ENCODE measurements at regions not wholly inside any gene's neighbourhood (a gene's known extent, or its start where the extent isn't known, plus 50 kb on each side); places are given as distances from the start of the nearest gene placed in this dataset.

DNA sequence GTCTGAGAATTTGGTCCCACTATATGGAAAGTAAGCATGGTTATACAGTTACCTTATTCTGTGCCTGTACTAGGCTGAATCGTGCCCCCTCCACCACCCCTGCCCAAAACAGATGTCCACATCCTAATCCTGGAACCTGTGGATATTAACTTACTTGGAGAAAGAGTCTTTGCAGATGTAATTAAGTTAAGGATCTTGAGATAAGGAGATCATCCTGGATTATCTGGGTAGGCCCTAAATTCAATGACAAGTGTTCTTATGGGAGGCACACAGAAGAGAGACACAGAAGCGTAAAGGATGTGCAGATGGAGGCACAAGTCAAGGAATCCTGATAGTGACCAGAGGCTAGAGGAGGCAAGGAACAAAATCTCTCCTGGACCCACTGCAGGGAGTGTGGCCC, 116.7 kb upstream of the MAN1A1 start:
- Histone ChIP-seq H3K9me3 (ENCODE audit: insufficient read depth, low read depth, low read length) (no peaks in the 10 kb centered on the region), H3K27me3 (ENCODE audit: insufficient read depth, low read length) (no peaks in the 10 kb centered on the region), H3K36me3 (ENCODE audit: insufficient read depth, low read length) (no peaks in the 10 kb centered on the region), H3K27ac (ENCODE audit: low read depth, low read length) (no peak overlapping the region), H3K4me3 (ENCODE audit: low read length) (no peak overlapping the region), H3K9ac (ENCODE audit: low read depth, low read length) (no peak overlapping the region), H3K4me1 (ENCODE audit: insufficient read depth, low read length) (no peaks in the 10 kb centered on the region; the same call in 1 of the 2 replicates)
- 96% methylated on average over 1 of the region's 2 CpGs for WGBS

DNA sequence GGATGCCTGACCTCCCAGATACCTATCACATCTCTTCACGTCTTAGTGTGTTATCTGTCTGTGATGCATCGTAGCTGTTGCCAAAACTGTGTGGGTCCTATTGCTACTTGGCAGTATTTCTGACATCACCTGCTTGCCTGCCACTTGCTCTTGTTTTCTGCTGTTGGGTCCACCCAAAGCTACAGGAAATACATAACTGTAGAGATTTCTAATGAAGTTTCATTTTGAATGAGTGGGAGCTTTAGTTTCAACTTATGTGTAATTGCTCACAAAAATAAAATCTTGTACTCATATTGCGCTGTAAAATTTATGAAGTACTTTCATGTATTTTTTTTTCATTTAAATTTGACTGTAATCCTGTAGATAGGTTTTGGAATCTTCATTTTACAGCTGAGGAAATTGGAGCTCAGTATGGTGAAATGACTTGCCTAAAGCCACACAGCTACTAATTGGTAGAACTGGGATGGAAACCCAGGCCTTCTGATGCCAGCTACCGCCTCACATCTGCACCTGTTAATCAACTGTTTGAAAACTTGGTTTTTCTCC, 113.6 kb upstream of the MAN1A1 start:
- no peaks in the 10 kb centered on the region for H3K9me3 ChIP-seq (ENCODE audit: insufficient read depth, low read depth, low read length)
- no peaks in the 10 kb centered on the region for H3K36me3 ChIP-seq (ENCODE audit: insufficient read depth, low read length)
- no peaks in the 10 kb centered on the region; the same call in 1 of the 2 replicates for H3K4me1 ChIP-seq (ENCODE audit: insufficient read depth, low read length)
- WGBS, result 100% methylated on average over 3 of the region's 4 CpGs
- H3K9ac ChIP-seq (ENCODE audit: low read depth, low read length), result no peak overlapping the region
- no peaks in the 10 kb centered on the region for H3K27me3 ChIP-seq (ENCODE audit: insufficient read depth, low read length)
- no peak overlapping the region for H3K27ac ChIP-seq (ENCODE audit: low read depth, low read length)
- H3K4me3 ChIP-seq (ENCODE audit: low read length), result no peak overlapping the region

- Histone ChIP-seq H3K36me3 (ENCODE audit: insufficient read depth, low read length) (no peaks in the 10 kb centered on the region), H3K9ac (ENCODE audit: low read depth, low read length) (no peak overlapping the region), H3K9me3 (ENCODE audit: insufficient read depth, low read depth, low read length) (no peaks in the 10 kb centered on the region), H3K4me1 (ENCODE audit: insufficient read depth, low read length) (no peaks in the 10 kb centered on the region), H3K27ac (ENCODE audit: low read depth, low read length) (no peak overlapping the region), H3K4me3 (ENCODE audit: low read length) (no peak overlapping the region), H3K27me3 (ENCODE audit: insufficient read depth, low read length) (no peaks in the 10 kb centered on the region)
- WGBS, result 86% methylated on average over 1 of the region's 1 CpG
These were observed 111.6 kb upstream of the MAN1A1 start for GRCh38 chr6:119461187-119461586.

GRCh38 chr6:119459207-119459974, 109.8 kb upstream of the MAN1A1 start:
- Histone ChIP-seq H3K27ac (ENCODE audit: low read depth, low read length) (no peak overlapping the region), H3K36me3 (ENCODE audit: insufficient read depth, low read length) (no peaks in the 10 kb centered on the region), H3K9me3 (ENCODE audit: insufficient read depth, low read depth, low read length) (no peaks in the 10 kb centered on the region), H3K27me3 (ENCODE audit: insufficient read depth, low read length) (no peaks in the 10 kb centered on the region), H3K4me1 (ENCODE audit: insufficient read depth, low read length) (no peaks in the 10 kb centered on the region), H3K9ac (ENCODE audit: low read depth, low read length) (no peak overlapping the region), H3K4me3 (ENCODE audit: low read length) (no peak overlapping the region)
- 93% methylated on average over 5 of the region's 6 CpGs for WGBS

DNA sequence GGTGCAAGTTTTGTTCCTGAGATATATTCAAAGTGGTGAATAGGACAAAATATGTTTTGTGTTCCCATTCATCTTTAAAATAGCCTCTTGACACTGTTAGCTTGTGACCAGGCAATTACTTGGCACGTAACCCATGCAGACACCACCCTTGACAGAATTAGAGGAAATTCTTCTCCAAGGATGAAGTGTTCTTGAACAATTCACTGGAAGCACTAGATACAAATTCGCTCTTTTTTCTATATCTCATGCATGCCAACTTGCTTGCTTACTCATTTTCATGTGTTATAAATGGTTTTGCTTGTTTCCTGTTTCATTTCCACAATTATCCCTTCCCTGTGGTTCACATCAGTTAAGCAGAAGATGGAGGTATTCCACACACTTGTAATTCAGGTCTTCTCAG, 105.2 kb upstream of the MAN1A1 start:
- WGBS, result 92% methylated on average over 2 of the region's 2 CpGs
- Histone ChIP-seq H3K9me3 (ENCODE audit: insufficient read depth, low read depth, low read length) (no peaks in the 10 kb centered on the region), H3K27me3 (ENCODE audit: insufficient read depth, low read length) (no peaks in the 10 kb centered on the region), H3K4me3 (ENCODE audit: low read length) (no peak overlapping the region), H3K9ac (ENCODE audit: low read depth, low read length) (no peak overlapping the region), H3K4me1 (ENCODE audit: insufficient read depth, low read length) (0 out of 2 replicates have a peak, but pooled peaks cover 3% of the 10 kb centered on the region), H3K36me3 (ENCODE audit: insufficient read depth, low read length) (no peaks in the 10 kb centered on the region), H3K27ac (ENCODE audit: low read depth, low read length) (no peak overlapping the region)

DNA sequence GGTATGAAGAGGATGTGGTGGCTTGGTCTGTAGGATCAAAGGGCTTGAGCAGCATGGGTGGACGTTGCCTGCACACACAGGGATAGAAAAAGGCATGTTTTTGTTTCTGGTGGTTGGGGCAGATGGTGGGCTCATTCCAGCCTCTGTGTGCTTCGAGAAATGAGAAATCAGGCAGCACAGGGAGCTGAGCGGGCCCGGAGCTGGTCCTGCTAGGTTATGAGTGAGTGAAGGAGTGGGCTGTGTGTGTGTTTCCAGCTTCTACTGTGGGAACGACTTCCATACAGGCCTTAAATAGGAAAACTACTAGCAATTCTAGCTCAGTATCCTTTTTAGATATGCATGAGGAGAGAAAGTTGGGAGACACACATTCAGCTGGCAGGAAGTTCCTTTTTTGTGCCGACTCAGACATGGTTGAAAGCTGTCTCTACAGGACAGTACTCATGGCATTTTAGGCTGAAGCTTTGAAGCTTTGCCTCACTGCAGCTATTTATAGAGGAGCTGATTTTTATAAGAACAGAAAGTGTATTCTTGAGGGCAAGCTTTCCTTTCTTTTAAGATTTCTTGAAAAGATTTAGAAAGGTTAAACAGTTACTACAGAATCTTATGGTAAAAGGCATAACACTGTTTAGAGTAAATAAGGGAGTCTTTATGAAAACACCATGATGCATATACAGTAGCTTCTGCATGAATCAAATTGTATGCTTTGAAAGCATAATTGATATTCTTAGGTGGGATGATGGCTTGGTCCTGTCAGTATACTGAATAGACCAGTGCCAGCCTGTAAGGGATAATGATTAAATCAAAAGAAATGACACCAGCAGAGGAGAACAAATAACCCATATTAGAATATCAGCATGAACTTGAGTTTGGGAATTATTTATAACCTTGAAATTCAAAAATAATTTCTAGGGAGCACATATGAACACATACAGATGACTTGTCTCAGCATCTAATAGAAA, 104.0 kb upstream of the MAN1A1 start:
- Histone ChIP-seq H3K27me3 (ENCODE audit: insufficient read depth, low read length) (no peaks in the 10 kb centered on the region), H3K4me1 (ENCODE audit: insufficient read depth, low read length) (0 out of 2 replicates have a peak, but pooled peaks cover 3% of the 10 kb centered on the region), H3K4me3 (ENCODE audit: low read length) (no peak overlapping the region), H3K27ac (ENCODE audit: low read depth, low read length) (no peak overlapping the region), H3K36me3 (ENCODE audit: insufficient read depth, low read length) (no peaks in the 10 kb centered on the region), H3K9ac (ENCODE audit: low read depth, low read length) (no peak overlapping the region), H3K9me3 (ENCODE audit: insufficient read depth, low read depth, low read length) (no peaks in the 10 kb centered on the region)
- 91% methylated on average over 6 of the region's 6 CpGs for WGBS

DNA sequence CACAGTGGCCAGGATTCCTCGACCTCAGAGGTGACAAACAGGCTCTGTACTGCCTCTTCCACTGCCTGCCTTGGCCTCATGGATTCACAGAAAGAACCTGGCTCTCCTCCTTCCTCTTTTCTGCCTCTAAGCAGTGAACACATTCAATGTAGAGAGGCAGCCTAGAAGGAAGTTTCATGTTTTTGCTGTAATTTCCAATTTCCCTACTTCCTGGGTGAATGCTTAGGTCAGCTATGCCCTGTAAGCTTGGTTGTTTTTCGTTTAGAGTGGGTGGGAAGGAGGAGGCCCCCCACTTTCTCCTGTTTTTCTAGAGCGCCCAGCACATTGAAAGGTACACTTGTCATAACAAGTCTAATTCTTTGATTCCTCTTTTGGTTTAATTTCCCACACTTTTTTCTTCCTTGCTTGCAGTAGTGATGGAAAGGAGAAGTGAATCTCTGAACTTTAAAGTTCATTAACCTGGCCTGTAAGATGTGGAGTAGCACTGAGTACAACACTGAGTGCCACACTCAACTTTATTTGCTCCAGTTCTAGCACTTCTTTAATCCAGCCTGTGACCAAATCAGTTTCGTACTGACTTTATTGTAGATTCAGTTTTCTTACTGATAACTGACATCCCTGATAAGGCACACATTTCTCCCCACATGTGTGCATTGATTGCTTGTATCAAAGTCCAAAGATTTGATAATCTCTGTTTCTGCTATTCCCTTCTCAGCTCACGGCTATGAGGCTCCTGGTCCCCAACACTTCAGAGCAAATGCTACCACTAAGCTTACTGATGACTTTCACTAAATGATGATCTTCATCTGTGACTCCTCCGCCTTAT, 100.0 kb upstream of the MAN1A1 start:
- H3K27ac ChIP-seq (ENCODE audit: low read depth, low read length), result no peak overlapping the region

GRCh38 chr6:119447921-119448320, 98.4 kb upstream of the MAN1A1 start:
- H3K36me3 ChIP-seq (ENCODE audit: insufficient read depth, low read length), result no peaks in the 10 kb centered on the region
- H3K9ac ChIP-seq (ENCODE audit: low read depth, low read length), result no peak overlapping the region
- no peak overlapping the region for H3K27ac ChIP-seq (ENCODE audit: low read depth, low read length)
- no peaks in the 10 kb centered on the region for H3K9me3 ChIP-seq (ENCODE audit: insufficient read depth, low read depth, low read length)
- 0 out of 2 replicates have a peak, but pooled peaks cover 3% of the 10 kb centered on the region for H3K4me1 ChIP-seq (ENCODE audit: insufficient read depth, low read length)
- 93% methylated on average over 1 of the region's 3 CpGs for WGBS
- H3K27me3 ChIP-seq (ENCODE audit: insufficient read depth, low read length), result no peaks in the 10 kb centered on the region
- H3K4me3 ChIP-seq (ENCODE audit: low read length), result no peak overlapping the region

More for the DNA sequence above, 100.0 kb upstream of the MAN1A1 start:
- Histone ChIP-seq H3K27me3 (ENCODE audit: insufficient read depth, low read length) (no peaks in the 10 kb centered on the region), H3K9ac (ENCODE audit: low read depth, low read length) (no peak overlapping the region), H3K36me3 (ENCODE audit: insufficient read depth, low read length) (no peaks in the 10 kb centered on the region), H3K9me3 (ENCODE audit: insufficient read depth, low read depth, low read length) (no peaks in the 10 kb centered on the region), H3K4me1 (ENCODE audit: insufficient read depth, low read length) (0 out of 2 replicates have a peak, but pooled peaks cover 3% of the 10 kb centered on the region), H3K4me3 (ENCODE audit: low read length) (no peak overlapping the region)
- WGBS, result 90% methylated on average over 5 of the region's 6 CpGs

- no peaks in the 10 kb centered on the region for H3K36me3 ChIP-seq (ENCODE audit: insufficient read depth, low read length)
- H3K9ac ChIP-seq (ENCODE audit: low read depth, low read length), result no peak overlapping the region
- WGBS, result 94% methylated on average over 2 of the region's 2 CpGs
- no peaks in the 10 kb centered on the region for H3K4me1 ChIP-seq (ENCODE audit: insufficient read depth, low read length)
- H3K4me3 ChIP-seq (ENCODE audit: low read length), result no peak overlapping the region
- H3K27ac ChIP-seq (ENCODE audit: low read depth, low read length), result no peak overlapping the region
- H3K27me3 ChIP-seq (ENCODE audit: insufficient read depth, low read length), result no peaks in the 10 kb centered on the region
- no peaks in the 10 kb centered on the region for H3K9me3 ChIP-seq (ENCODE audit: insufficient read depth, low read depth, low read length)
These were observed 97.0 kb upstream of the MAN1A1 start for GRCh38 chr6:119446609-119447008.

GRCh38 chr6:119446115-119446554, 96.6 kb upstream of the MAN1A1 start:
- no peak overlapping the region for H3K4me3 ChIP-seq (ENCODE audit: low read length)
- no peak overlapping the region for H3K9ac ChIP-seq (ENCODE audit: low read depth, low read length)

More at GRCh38 chr6:119446115-119446554, 96.6 kb upstream of the MAN1A1 start:
- H3K9me3 ChIP-seq (ENCODE audit: insufficient read depth, low read depth, low read length), result no peaks in the 10 kb centered on the region
- WGBS, result 85% methylated on average over 1 of the region's 1 CpG
- no peak overlapping the region for H3K27ac ChIP-seq (ENCODE audit: low read depth, low read length)
- H3K36me3 ChIP-seq (ENCODE audit: insufficient read depth, low read length), result no peaks in the 10 kb centered on the region
- H3K4me1 ChIP-seq (ENCODE audit: insufficient read depth, low read length), result no peaks in the 10 kb centered on the region
- no peaks in the 10 kb centered on the region for H3K27me3 ChIP-seq (ENCODE audit: insufficient read depth, low read length)
